NB4 (cell line): ENCODE measurements at regions not wholly inside any gene's neighbourhood (a gene's known extent, or its start where the extent isn't known, plus 50 kb on each side); places are given as distances from the start of the nearest gene placed in this dataset.
"Not testable (repeated sequence)": the region's sequence is repeated elsewhere in the genome, so short reads cannot be mapped to it uniquely, and the experiment has no call there.

ENCODE experiments used
- MAX ChIP-seq: IDR thresholded peaks from 2 replicates; pipeline ENCODE4 v1.6.1; 2011; ENCODE audit warnings: low read depth, low read length
- MYC ChIP-seq: IDR thresholded peaks from 2 replicates; pipeline ENCODE4 v1.6.1; 2011; ENCODE audit warnings: low read depth, low read length
- POLR2A ChIP-seq: IDR thresholded peaks from 2 replicates; pipeline ENCODE4 v1.6.1; 2011; ENCODE audit warnings: mild to moderate bottlenecking; ENCODE audit not compliant: insufficient read length; ENCODE audit errors: extremely low read depth
- TF ChIP-seq, protein P1 (sequence below): IDR thresholded peaks from one replicate; pipeline ENCODE4 v1.5.1; 2012; ENCODE audit warnings: low read depth, low read length

DNA sequence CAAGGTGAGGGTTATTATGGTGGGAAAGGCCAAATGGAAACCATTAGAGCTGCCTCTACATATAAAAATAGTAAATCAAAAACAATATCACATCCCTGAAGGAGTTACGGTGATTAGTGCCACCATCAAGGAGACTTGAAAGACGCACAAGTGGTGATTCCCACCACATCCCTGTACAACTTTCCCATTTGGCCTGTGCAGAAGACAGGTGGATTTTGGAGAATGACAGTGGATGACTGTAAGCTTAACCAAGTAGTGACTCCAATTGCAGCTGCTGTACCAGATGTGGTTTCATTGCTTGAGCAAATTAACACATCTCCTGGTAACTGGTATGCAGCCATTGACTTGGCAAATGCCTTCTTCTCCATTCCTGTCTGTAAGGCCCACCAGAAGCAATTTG, 54.0 kb upstream of the CCDC80 start:
- TF ChIP-seq, protein P1, sequence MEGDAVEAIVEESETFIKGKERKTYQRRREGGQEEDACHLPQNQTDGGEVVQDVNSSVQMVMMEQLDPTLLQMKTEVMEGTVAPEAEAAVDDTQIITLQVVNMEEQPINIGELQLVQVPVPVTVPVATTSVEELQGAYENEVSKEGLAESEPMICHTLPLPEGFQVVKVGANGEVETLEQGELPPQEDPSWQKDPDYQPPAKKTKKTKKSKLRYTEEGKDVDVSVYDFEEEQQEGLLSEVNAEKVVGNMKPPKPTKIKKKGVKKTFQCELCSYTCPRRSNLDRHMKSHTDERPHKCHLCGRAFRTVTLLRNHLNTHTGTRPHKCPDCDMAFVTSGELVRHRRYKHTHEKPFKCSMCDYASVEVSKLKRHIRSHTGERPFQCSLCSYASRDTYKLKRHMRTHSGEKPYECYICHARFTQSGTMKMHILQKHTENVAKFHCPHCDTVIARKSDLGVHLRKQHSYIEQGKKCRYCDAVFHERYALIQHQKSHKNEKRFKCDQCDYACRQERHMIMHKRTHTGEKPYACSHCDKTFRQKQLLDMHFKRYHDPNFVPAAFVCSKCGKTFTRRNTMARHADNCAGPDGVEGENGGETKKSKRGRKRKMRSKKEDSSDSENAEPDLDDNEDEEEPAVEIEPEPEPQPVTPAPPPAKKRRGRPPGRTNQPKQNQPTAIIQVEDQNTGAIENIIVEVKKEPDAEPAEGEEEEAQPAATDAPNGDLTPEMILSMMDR: not testable (repeated sequence)
- TF ChIP-seq POLR2A, MAX, MYC: not testable (repeated sequence)
